ENCODE measurements at regions not wholly inside any gene's neighbourhood (a gene's known extent, or its start where the extent isn't known, plus 50 kb on each side); places are given as distances from the start of the nearest gene placed in this dataset.

DNA sequence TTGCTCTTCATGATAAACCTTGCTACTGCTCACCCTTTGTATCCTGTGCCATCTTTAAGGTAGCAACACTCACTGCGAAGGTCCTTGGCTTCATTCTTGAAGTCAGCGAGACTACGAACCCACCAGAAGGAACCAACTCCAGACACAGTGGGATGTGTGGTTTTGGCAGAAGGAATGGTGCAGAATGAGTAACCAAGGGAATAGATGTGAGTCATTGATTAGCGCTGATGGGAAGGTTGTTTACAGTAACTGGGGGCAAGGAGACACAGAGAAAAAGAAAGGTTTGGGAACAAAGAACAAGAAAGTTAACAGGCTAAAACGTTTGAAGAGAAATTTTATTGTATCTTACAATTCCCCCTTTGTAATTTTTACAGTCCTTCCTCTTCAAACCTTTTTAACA lies 266.1 kb upstream of the AMELY start:
- Mint-ChIP-seq H3K4me1 (peaks cover 6% of the 10 kb centered on the region; the same call in 2 of the 3 replicates), H3K27me3 (ENCODE audit: insufficient read depth, low read depth, poor library complexity) (no peaks in the 10 kb centered on the region), H3K27ac (no peak overlapping the region), H3K36me3 (ENCODE audit: low read depth) (no peaks in the 10 kb centered on the region), H3K4me3 (no peak overlapping the region), H3K9me3 (peaks cover 2% of the 10 kb centered on the region; the same call in 2 of the 3 replicates)
- Histone ChIP-seq H3K27ac (ENCODE audit: low read depth) (no peak overlapping the region), H3F3A (replicated peaks; ENCODE audit: low read depth) (no peaks in the 10 kb centered on the region), H4K20me1 (replicated peaks; ENCODE audit: insufficient read depth) (no peaks in the 10 kb centered on the region), H3K27me3 (ENCODE audit: insufficient read depth) (no peaks in the 10 kb centered on the region), H2AFZ (no peak overlapping the region), H3K4me2 (no peak overlapping the region), H3K4me3 (no peak overlapping the region), H3K9me2 (ENCODE audit: insufficient read depth) (no peaks in the 10 kb centered on the region), H3K79me2 (replicated peaks; ENCODE audit: insufficient read depth) (no peaks in the 10 kb centered on the region), H3K36me3 (ENCODE audit: insufficient read depth) (no peaks in the 10 kb centered on the region), H3K4me1 (ENCODE audit: insufficient read depth) (no peaks in the 10 kb centered on the region)
- ATAC-seq (no peak), DNase-seq (ENCODE audit: low spot score) (no peak)
- TF ChIP-seq, protein P1, sequence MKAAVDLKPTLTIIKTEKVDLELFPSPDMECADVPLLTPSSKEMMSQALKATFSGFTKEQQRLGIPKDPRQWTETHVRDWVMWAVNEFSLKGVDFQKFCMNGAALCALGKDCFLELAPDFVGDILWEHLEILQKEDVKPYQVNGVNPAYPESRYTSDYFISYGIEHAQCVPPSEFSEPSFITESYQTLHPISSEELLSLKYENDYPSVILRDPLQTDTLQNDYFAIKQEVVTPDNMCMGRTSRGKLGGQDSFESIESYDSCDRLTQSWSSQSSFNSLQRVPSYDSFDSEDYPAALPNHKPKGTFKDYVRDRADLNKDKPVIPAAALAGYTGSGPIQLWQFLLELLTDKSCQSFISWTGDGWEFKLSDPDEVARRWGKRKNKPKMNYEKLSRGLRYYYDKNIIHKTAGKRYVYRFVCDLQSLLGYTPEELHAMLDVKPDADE (IDR thresholded peaks at IDR 0.05) = no peak
- TF ChIP-seq POLR2AphosphoS5 (IDR thresholded peaks at IDR 0.05; ENCODE audit: low read depth) = no peak
- no peak for TF ChIP-seq EZH2 (IDR thresholded peaks at IDR 0.05; ENCODE audit: low read depth, unreplicated experiment)

DNA sequence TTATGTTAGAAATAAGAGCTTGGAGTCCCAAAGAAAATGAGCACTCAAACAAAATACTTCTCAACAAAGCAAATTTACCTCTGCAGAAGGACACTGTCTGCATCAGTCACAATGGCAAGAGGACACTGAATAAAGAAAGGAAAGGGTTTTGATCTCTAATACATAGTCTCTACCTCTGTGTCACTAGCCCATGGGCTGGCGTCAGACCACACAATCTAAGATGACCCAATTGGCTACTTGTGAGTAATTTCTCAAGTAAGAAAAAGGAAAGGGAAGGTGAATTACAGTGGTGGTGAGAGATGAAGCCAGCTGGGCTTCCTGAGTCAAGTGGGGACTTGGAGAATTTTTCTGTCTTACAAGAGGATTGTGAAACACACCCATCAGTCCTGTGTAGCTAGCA lies 257.9 kb upstream of the AMELY start:
- Mint-ChIP-seq H3K4me1 (peaks cover 13% of the 10 kb centered on the region; the same call in 2 of the 3 replicates), H3K36me3 (ENCODE audit: low read depth) (no peaks in the 10 kb centered on the region; the same call in 2 of the 3 replicates), H3K27me3 (ENCODE audit: insufficient read depth, low read depth, poor library complexity) (peaks cover 2% of the 10 kb centered on the region), H3K27ac (no peak overlapping the region), H3K4me3 (no peak overlapping the region), H3K9me3 (no peaks in the 10 kb centered on the region)
- H4K20me1 ChIP-seq (replicated peaks; ENCODE audit: insufficient read depth) = no peaks in the 10 kb centered on the region
- no peaks in the 10 kb centered on the region for H3F3A ChIP-seq (replicated peaks; ENCODE audit: low read depth)
- H3K36me3 ChIP-seq (ENCODE audit: insufficient read depth) = no peaks in the 10 kb centered on the region
- no peaks in the 10 kb centered on the region for H3K9me2 ChIP-seq (ENCODE audit: insufficient read depth)
- H3K79me2 ChIP-seq (replicated peaks; ENCODE audit: insufficient read depth) = no peaks in the 10 kb centered on the region
- no peak overlapping the region for H3K4me3 ChIP-seq
- no peak for DNase-seq (ENCODE audit: low spot score)
- H2AFZ ChIP-seq = no peak overlapping the region
- H3K4me2 ChIP-seq = no peak overlapping the region
- no peak overlapping the region for H3K27ac ChIP-seq (ENCODE audit: low read depth)
- no peaks in the 10 kb centered on the region for H3K4me1 ChIP-seq (ENCODE audit: insufficient read depth)
- ATAC-seq = no peak
- no peaks in the 10 kb centered on the region for H3K27me3 ChIP-seq (ENCODE audit: insufficient read depth)
- TF ChIP-seq, protein P2, sequence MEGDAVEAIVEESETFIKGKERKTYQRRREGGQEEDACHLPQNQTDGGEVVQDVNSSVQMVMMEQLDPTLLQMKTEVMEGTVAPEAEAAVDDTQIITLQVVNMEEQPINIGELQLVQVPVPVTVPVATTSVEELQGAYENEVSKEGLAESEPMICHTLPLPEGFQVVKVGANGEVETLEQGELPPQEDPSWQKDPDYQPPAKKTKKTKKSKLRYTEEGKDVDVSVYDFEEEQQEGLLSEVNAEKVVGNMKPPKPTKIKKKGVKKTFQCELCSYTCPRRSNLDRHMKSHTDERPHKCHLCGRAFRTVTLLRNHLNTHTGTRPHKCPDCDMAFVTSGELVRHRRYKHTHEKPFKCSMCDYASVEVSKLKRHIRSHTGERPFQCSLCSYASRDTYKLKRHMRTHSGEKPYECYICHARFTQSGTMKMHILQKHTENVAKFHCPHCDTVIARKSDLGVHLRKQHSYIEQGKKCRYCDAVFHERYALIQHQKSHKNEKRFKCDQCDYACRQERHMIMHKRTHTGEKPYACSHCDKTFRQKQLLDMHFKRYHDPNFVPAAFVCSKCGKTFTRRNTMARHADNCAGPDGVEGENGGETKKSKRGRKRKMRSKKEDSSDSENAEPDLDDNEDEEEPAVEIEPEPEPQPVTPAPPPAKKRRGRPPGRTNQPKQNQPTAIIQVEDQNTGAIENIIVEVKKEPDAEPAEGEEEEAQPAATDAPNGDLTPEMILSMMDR (conservative IDR thresholded peaks at IDR 0.05; ENCODE audit: low read depth in 2 of 2) = no peak
- TF ChIP-seq ZNF331 (CRISPR knock-in tag; IDR thresholded peaks at IDR 0.05; ENCODE audit: low read depth) (no peak), EZH2phosphoT487 (IDR thresholded peaks at IDR 0.05; ENCODE audit: unreplicated experiment) (no peak), EZH2 (IDR thresholded peaks at IDR 0.05; ENCODE audit: low read depth, unreplicated experiment) (no peak), NANOG (IDR thresholded peaks at IDR 0.05; ENCODE audit: borderline replicate concordance) (no peak), CREB1 (CRISPR knock-in tag; IDR thresholded peaks at IDR 0.05; ENCODE audit: low read depth) (no peak), POLR2AphosphoS5 (IDR thresholded peaks at IDR 0.05; ENCODE audit: low read depth) (no peak), STAT1 (IDR thresholded peaks at IDR 0.05; ENCODE audit: unreplicated experiment) (no peak), ZNF114 (CRISPR knock-in tag; IDR thresholded peaks at IDR 0.05) (no peak), JUNB (IDR thresholded peaks at IDR 0.05; ENCODE audit: unreplicated experiment) (no peak)
- TF ChIP-seq, protein P3, sequence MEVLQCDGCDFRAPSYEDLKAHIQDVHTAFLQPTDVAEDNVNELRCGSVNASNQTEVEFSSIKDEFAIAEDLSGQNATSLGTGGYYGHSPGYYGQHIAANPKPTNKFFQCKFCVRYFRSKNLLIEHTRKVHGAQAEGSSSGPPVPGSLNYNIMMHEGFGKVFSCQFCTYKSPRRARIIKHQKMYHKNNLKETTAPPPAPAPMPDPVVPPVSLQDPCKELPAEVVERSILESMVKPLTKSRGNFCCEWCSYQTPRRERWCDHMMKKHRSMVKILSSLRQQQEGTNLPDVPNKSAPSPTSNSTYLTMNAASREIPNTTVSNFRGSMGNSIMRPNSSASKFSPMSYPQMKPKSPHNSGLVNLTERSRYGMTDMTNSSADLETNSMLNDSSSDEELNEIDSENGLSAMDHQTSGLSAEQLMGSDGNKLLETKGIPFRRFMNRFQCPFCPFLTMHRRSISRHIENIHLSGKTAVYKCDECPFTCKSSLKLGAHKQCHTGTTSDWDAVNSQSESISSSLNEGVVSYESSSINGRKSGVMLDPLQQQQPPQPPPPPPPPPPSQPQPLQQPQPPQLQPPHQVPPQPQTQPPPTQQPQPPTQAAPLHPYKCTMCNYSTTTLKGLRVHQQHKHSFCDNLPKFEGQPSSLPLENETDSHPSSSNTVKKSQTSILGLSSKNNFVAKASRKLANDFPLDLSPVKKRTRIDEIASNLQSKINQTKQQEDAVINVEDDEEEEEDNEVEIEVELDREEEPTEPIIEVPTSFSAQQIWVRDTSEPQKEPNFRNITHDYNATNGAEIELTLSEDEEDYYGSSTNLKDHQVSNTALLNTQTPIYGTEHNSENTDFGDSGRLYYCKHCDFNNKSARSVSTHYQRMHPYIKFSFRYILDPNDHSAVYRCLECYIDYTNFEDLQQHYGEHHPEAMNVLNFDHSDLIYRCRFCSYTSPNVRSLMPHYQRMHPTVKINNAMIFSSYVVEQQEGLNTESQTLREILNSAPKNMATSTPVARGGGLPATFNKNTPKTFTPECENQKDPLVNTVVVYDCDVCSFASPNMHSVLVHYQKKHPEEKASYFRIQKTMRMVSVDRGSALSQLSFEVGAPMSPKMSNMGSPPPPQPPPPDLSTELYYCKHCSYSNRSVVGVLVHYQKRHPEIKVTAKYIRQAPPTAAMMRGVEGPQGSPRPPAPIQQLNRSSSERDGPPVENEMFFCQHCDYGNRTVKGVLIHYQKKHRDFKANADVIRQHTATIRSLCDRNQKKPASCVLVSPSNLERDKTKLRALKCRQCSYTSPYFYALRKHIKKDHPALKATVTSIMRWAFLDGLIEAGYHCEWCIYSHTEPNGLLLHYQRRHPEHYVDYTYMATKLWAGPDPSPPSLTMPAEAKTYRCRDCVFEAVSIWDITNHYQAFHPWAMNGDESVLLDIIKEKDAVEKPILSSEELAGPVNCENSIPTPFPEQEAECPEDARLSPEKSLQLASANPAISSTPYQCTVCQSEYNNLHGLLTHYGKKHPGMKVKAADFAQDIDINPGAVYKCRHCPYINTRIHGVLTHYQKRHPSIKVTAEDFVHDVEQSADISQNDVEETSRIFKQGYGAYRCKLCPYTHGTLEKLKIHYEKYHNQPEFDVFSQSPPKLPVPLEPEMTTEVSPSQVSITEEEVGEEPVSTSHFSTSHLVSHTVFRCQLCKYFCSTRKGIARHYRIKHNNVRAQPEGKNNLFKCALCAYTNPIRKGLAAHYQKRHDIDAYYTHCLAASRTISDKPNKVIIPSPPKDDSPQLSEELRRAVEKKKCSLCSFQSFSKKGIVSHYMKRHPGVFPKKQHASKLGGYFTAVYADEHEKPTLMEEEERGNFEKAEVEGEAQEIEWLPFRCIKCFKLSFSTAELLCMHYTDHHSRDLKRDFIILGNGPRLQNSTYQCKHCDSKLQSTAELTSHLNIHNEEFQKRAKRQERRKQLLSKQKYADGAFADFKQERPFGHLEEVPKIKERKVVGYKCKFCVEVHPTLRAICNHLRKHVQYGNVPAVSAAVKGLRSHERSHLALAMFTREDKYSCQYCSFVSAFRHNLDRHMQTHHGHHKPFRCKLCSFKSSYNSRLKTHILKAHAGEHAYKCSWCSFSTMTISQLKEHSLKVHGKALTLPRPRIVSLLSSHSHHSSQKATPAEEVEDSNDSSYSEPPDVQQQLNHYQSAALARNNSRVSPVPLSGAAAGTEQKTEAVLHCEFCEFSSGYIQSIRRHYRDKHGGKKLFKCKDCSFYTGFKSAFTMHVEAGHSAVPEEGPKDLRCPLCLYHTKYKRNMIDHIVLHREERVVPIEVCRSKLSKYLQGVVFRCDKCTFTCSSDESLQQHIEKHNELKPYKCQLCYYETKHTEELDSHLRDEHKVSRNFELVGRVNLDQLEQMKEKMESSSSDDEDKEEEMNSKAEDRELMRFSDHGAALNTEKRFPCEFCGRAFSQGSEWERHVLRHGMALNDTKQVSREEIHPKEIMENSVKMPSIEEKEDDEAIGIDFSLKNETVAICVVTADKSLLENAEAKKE (CRISPR knock-in tag; IDR thresholded peaks at IDR 0.05) = no peak
- TF ChIP-seq, protein P1 (IDR thresholded peaks at IDR 0.05) = no peak

All from GM23338 (cell line).